CD8-positive, alpha-beta memory T cell (primary cell): ENCODE measurements at regions not wholly inside any gene's neighbourhood (a gene's known extent, or its start where the extent isn't known, plus 50 kb on each side); places are given as distances from the start of the nearest gene placed in this dataset.

Experiments used
- CTCF ChIA-PET: fragments of 350-600 bp; sonication (Branson Sonifier 250); formaldehyde crosslinking; loops from one replicate; lab custom pipeline; 2021; ENCODE audit warnings: antibody characterized with exemption; lab: Charles Lee
- POLR2A ChIA-PET: fragments of 350-600 bp; sonication (Branson Sonifier 250); formaldehyde crosslinking; loops from one replicate; lab custom pipeline; 2021; ENCODE audit warnings: antibody characterized with exemption; lab: Charles Lee
- DNase-seq, 5 donors: peaks; one replicate each; pipeline versions ENCODE4 v3.0.0 to v3.0.0-alpha.2; 2020 to 2022; ENCODE audit warnings: mixed read lengths in 1 of 5
- H3K27ac ChIP-seq: one replicate; pipeline ENCODE4 v1.7.0; 2013; ENCODE audit warnings: low read depth, mild to moderate bottlenecking, low read length, moderate library complexity
- H3K27me3 ChIP-seq: 2 replicates; pipeline ENCODE4 v1.7.0; 2013; ENCODE audit warnings: low read length, mild to moderate bottlenecking; ENCODE audit not compliant: insufficient read depth, poor library complexity, severe bottlenecking
- H3K36me3 ChIP-seq: 2 replicates; pipeline ENCODE4 v1.7.0; 2013; ENCODE audit warnings: mild to moderate bottlenecking, low read length, moderate library complexity; ENCODE audit not compliant: insufficient read depth
- H3K4me1 ChIP-seq: 2 replicates; pipeline ENCODE4 v1.7.0; 2013; ENCODE audit warnings: mild to moderate bottlenecking, low read length, moderate library complexity; ENCODE audit not compliant: insufficient read depth
- H3K4me3 ChIP-seq: 2 replicates; pipeline ENCODE4 v1.7.0; 2013; ENCODE audit warnings: mild to moderate bottlenecking, low read length
- H3K9me3 ChIP-seq: 2 replicates; pipeline ENCODE4 v1.7.0; 2013; ENCODE audit warnings: mild to moderate bottlenecking, low read length
- H3K27ac Mint-ChIP-seq, 8 donors: one replicate each; pipeline ENCODE4 v1.8.0; 2020 to 2021; ENCODE audit warnings: mixed read lengths in 8 of 8, mild to moderate bottlenecking in 6 of 8, inconsistent platforms in 3 of 8, moderate library complexity in 3 of 8
- H3K27me3 Mint-ChIP-seq, 2 donors: one replicate each; pipeline ENCODE4 v1.8.0; 2020 to 2021; ENCODE audit warnings: mixed read lengths in 2 of 2, mild to moderate bottlenecking in 1 of 2, moderate library complexity in 1 of 2
- H3K36me3 Mint-ChIP-seq, 3 donors: one replicate each; pipeline ENCODE4 v1.8.0; 2020 to 2021; ENCODE audit warnings: mixed read lengths in 3 of 3, inconsistent platforms in 1 of 3, mild to moderate bottlenecking in 1 of 3
- H3K4me1 Mint-ChIP-seq, 3 donors: one replicate each; pipeline ENCODE4 v1.8.0; 2020 to 2021; ENCODE audit warnings: mixed read lengths in 3 of 3, inconsistent platforms in 1 of 3, mild to moderate bottlenecking in 1 of 3
- H3K4me3 Mint-ChIP-seq, 7 donors: one replicate each; pipeline ENCODE4 v1.8.0; 2020 to 2021; ENCODE audit warnings: mixed read lengths in 7 of 7, mild to moderate bottlenecking in 6 of 7, moderate library complexity in 4 of 7, inconsistent platforms in 2 of 7
- H3K9me3 Mint-ChIP-seq, 5 donors: one replicate each; pipeline ENCODE4 v1.8.0; 2020 to 2022; ENCODE audit warnings: mixed read lengths in 5 of 5, mild to moderate bottlenecking in 3 of 5, moderate library complexity in 2 of 5, inconsistent platforms in 1 of 5

DNA sequence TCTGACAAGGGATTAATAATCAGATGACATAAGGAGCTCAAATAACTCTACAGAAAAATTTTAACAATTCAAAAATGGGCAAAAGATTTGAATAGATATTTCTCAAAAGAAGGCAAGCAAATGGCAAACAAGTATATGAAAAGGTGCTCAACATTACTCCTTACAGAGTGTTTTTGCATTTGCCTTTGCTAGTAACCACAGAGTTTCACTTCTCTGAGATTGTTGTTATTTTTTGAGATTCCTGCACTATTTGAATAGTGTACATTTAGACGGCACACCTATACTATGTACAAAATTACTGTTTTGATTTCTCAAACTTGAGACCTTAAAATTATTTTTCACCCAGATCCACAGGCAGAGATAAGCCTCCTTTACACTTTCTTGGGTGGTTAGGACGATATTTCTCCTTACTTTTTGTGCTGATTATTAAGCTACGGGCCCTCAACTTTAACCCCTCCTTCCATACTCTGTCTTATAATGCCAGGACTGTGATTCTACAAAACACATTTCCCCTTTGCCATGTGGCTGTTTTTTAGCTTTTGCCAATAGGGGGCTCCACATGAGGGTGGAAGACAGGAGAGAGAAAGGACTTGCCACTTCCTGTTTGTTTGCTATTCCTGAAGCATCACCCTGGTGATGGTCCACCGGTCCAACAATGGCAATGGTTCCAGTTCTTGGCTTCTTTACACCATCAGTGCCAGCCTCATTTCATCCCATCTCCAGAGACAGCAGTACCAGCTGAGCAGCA, 65.0 kb upstream of the DAP start:
- no peaks in the 10 kb centered on the region for H3K27me3 ChIP-seq
- H3K9me3 Mint-ChIP-seq = peaks cover 0 to 1% (median 0%) of the 10 kb centered on the region in 5 donors
- H3K4me1 Mint-ChIP-seq = no peaks in the 10 kb centered on the region
- no peaks in the 10 kb centered on the region for H3K9me3 ChIP-seq
- H3K27me3 Mint-ChIP-seq = peaks cover 6 to 30% of the 10 kb centered on the region in 2 donors
- no peak for DNase-seq
- H3K27ac Mint-ChIP-seq = no peak overlapping the region
- ChIA-PET POLR2A (no interaction called here), CTCF (no interaction called here)
- no peaks in the 10 kb centered on the region for H3K4me1 ChIP-seq
- H3K4me3 ChIP-seq = no peak overlapping the region
- no peak overlapping the region for H3K27ac ChIP-seq
- H3K36me3 Mint-ChIP-seq = no peaks in the 10 kb centered on the region
- H3K36me3 ChIP-seq = no peaks in the 10 kb centered on the region
- H3K4me3 Mint-ChIP-seq = no peak overlapping the region

DNA sequence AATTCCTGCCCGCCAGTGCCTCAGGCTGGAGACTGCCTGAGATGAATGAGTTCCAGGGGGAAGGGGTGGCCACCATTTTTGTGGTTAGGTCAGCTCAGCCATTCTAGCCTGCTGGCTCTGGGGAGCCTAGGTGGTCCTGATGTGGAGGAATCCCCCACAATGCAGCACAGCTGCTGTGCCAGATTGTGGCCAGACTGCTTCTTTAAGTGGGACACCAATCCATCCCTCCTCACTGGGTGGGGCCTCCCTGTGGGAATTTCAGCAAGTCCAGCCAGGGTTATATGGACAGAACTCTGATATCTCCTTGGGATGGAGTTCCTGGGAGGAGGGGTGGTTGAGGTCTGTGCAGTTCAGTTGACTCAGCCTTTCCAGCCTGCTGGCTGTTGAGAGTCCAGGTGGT, 51.2 kb upstream of the DAP start:
- Histone ChIP-seq H3K9me3 (no peaks in the 10 kb centered on the region), H3K36me3 (no peaks in the 10 kb centered on the region), H3K27ac (no peak overlapping the region), H3K4me3 (no peak overlapping the region), H3K4me1 (no peaks in the 10 kb centered on the region), H3K27me3 (no peaks in the 10 kb centered on the region)
- H3K27ac Mint-ChIP-seq = no peak overlapping the region
- no peaks in the 10 kb centered on the region for H3K4me1 Mint-ChIP-seq
- H3K36me3 Mint-ChIP-seq = peaks cover 0 to 8% (median 2%) of the 10 kb centered on the region in 3 donors
- DNase-seq = no peak
- ChIA-PET CTCF (no interaction called here), POLR2A (no interaction called here)
- no peak overlapping the region for H3K4me3 Mint-ChIP-seq
- H3K9me3 Mint-ChIP-seq = peaks cover 5 to 11% (median 7%) of the 10 kb centered on the region in 5 donors
- peaks cover 17 to 57% of the 10 kb centered on the region in 2 donors for H3K27me3 Mint-ChIP-seq
